ENCODE measurements at regions not wholly inside any gene's neighbourhood (a gene's known extent, or its start where the extent isn't known, plus 50 kb on each side); places are given as distances from the start of the nearest gene placed in this dataset.

DNA sequence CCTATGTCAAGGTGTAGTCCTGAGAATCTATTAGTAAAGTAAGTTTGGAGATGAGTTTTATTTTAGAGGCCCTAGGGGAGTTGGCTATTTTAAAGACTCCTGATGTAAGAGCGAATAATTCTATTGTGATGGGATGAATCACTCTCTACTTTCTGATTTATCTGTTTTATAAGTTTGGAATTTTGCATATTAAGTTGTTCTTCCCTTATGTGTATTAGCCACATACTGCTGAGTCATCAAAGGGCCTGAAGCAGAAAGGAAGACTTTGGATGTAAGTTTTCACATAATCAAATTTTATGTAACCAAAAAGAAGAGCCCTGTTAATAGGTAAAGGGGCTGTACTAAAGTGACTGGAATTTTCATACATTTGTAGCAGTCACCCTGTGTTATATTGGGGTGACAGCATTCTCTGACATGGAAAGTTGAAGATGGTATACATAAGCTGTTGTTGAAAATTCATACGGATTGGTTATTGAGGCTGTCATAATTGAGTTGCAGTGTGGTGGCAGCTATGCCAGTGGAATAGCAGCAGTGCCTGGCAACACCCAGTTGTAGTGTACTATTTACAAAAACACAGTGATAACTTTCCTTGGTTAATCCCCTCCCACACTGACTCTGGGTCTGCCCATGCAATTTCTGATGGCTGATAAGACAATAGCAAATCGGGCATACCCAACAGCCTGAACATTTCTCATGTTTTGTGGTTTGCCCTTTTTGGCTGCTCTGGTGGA, 90.6 kb upstream of the NTM start:
- TF ChIP-seq POLR2A (IDR thresholded peaks at IDR 0.05): no peak
- TF ChIP-seq, protein P1, sequence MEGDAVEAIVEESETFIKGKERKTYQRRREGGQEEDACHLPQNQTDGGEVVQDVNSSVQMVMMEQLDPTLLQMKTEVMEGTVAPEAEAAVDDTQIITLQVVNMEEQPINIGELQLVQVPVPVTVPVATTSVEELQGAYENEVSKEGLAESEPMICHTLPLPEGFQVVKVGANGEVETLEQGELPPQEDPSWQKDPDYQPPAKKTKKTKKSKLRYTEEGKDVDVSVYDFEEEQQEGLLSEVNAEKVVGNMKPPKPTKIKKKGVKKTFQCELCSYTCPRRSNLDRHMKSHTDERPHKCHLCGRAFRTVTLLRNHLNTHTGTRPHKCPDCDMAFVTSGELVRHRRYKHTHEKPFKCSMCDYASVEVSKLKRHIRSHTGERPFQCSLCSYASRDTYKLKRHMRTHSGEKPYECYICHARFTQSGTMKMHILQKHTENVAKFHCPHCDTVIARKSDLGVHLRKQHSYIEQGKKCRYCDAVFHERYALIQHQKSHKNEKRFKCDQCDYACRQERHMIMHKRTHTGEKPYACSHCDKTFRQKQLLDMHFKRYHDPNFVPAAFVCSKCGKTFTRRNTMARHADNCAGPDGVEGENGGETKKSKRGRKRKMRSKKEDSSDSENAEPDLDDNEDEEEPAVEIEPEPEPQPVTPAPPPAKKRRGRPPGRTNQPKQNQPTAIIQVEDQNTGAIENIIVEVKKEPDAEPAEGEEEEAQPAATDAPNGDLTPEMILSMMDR (IDR thresholded peaks at IDR 0.05): no peak

Measured in thyroid gland (tissue), 4 donors.